ENCODE measurements at regions not wholly inside any gene's neighbourhood (a gene's known extent, or its start where the extent isn't known, plus 50 kb on each side); places are given as distances from the start of the nearest gene placed in this dataset.

DNA sequence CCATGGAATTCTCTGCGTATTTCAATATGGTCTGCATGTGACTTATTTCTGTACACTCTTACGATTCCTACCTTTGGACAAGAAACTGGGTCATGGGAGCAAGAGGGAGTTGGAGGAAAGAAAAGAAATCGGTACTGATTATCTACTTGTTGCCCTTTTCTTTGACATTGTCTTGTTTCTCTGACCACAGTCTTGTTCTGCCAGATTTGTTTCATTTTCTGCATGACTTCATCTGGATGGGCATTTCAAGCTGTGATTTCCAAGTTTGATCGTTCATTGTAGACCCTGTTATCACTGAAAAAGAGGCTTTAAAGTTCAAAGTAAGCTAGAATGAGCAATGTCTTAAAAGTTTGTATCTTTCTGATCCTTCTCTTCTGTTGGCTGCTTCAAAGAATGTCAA, 2186.3 kb upstream of the CELF4 start:
- no peak for DNase-seq

DNA sequence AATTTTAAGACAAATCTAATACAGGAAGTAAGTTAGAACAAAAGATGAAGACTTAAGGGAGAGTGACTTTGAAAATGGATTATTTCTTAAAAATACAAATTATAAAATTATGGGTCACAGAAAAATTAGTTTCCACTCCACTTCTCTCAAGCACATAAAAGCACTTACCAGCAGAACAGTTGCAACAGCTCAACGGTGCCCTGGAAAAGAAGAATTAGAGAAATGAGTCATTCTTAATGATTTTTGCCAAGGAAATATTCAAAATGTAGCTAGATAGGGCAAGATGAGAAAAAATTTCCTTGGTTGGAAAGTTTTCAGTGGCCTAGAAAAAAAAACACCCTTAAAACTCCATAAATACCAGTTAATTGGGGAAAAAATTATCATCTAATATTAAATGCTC, 2185.6 kb upstream of the CELF4 start:
- DNase-seq, result no peak

DNA sequence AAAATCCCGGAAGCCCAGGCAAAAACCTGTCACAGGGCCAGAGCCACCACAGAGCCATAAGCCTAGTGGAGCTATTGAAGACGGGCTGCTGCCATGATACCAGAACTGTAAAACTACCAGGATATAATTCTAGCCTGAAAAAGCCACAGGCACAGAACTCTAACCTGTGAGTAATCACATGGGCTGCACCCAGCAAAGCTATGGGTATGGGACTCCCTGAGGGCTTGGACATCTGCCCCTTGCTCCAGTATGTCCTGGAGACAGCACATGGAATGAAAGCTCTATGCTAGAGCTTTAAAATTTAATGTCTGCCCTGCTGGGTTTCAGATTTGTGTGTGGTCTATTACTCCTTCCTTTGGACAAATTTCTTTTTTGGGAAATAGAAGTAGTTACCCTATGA, 2183.6 kb upstream of the CELF4 start:
- DNase-seq, result no peak

DNA sequence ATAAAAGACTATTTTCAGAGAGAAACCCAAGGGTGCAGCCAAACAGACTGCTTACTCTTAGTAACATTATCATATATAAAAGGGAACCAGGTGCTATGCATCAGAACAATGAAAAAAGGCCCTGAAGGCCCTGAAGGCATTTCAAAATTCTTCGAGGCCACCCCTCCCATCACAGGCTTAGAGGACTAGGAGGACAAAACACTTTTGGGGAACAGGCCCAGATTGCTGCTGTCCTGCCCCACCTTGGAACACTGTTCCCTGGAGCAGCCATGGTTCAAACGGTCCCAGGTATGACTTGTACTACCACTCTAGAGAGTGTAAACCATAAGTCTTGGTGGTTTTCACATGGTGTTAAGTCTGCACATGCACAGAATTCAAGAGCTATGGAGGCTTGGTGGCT, 2183.1 kb upstream of the CELF4 start:
- no peak for DNase-seq

DNA sequence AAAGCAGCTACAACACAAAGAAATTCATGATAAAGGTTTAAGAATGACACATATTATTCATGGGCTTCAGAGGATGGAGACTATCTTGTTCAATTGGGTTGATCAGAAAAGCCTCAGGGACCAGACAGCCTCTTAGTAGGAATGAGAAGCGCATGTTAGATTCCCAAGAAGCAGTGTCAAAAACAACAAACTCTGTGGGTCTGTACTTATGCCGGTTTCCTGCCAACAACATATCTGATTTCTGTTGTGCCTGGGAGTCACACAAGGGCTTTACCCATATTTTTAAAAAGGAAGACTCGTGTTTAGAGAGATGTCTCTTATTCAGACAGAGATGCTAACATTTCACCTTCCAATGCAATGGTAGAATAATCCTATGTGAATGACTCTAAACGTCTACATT, 2180.6 kb upstream of the CELF4 start:
- DNase-seq, result no peak

DNA sequence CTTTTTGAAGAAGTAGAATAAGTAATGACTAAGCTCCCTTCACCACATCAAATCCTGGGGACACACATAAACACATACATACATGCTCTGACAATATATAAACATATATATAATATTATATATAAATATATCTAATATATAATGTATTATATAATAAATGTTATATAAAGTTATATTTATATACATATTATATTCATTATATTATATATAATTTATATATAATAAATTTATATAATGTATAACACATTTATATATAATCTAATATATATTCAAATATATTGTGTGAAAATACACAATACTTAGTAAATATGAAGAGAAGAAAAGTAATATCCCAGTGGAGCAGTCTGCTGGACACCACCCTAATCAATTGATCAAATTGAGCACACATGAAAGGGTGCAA, 2177.9 kb upstream of the CELF4 start:
- DNase-seq, result no peak

DNA sequence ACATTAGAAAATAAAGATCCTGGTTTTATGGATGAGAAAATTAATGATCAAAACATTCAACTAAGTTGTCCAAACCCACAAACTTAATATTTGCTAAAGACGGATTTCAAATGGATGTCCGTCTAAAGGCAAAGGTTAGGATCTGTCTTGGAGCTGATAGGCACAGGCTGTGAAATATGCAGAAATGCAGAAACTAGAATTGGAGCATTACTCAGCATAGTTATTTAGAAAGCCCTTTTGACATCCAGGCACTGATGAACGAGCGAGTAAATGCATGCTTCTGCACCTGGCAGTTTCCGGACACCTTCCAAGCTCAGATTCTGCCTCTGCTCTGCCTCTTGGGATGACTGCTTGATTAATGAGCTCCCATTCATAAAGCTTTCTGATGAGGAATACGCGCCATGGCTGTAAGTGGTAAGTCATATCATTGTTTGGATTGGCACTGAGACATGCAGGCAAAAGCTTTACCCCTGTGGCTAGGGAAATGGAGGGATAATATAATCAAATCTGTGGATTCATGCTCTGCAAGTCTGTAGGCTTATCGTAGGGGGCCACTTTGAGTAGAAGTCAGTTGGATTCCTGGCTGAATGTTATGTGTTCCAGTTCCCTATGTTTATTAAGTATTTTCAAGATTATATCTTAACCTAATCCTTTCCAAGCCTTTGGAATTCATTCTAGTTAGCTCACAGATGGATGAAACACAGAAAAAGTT, 2176.3 kb upstream of the CELF4 start:
- DNase-seq, result peak; percentile 92

DNA sequence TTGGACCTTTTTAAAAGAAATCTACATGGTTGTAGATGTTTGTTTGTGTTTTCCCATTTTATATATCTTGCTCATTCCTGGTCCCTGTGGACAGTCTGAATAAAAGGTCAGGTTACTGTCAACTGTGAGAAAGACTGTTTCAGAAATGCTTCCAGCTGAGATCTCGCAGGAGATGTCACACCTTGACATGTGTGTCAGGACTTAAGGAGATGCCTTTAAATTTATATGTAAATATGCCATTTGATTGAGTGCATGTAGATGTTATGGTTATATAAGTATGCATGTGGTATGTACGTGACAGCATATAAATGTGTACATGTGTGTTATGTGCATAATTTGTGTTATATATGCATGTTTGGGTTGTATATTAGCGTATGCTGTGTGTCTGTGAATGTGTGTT, 2172.3 kb upstream of the CELF4 start:
- DNase-seq, result no peak

DNA sequence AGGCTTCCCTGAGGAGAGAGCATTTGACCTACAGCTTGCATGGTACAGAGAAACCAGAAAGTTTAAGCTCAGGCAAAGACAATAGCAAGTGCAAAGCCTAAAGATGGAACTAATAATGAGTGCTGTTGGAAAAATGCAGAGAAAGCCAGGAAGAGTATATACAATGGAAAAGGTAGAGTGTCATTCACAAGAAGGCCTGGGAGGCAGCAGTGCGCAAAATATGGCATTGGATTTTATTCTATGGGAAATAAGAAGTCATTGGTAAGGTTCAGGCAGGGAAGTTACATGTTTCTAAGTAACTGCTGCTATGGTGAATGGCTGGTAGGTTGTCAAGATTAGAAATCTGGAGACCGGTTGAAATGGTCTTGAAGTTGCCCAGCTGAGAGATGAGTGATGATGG, 2167.3 kb upstream of the CELF4 start:
- DNase-seq, result no peak

DNA sequence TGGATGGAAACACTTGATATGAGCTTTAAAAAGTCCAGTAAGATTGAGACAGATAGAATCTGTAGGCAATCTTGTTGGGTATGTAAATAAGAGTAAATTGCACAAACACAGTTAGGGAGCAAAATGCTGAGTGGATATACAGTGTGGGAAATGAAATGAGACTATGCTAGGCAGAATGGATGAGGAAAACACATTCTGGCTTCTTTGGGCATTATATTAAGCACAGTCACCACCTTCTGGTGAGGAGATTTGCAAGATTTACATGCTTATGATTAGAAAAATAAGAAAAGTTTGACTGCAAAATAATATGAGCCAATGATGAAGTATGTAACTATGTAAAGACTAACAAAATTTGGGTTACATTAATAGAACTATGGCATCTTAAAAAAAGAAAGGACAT, 2165.0 kb upstream of the CELF4 start:
- no peak for DNase-seq

DNA sequence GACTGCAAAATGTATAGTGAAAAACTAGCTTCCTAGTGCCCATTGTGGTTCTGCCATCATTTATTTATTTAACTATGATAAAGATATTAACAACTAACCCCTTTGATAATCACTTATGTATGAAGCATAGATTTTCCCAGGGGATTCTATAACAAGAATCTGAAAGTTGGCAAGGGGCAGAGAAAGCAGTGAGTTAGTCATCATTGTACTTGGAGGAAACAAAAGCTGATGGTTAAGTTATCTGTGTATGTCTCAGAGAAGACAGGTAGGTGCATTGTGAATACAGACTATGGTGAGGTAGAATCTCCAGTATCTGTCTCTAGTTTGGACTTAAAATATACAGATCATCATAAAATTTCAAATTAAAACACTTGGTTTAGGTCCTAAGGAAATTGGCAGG, 2159.1 kb upstream of the CELF4 start:
- no peak for DNase-seq

DNA sequence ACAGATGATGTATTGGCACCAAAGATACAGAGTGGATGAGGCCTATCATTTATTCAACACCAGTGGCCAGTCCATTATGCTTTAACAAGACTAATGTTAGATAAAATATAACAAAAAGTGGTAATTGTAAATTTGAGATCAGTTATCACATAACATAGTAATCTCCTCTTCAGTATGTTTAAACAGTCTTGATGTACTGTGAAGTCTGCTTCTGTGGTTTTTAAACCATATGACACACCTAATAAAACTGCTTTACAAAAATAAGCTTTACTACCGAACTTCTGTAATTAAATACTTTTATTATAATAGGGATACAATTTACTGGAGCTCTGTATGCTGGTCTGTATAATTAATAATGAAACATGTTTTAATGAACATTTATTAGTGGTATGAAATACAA, 2156.1 kb upstream of the CELF4 start:
- no peak for DNase-seq

DNA sequence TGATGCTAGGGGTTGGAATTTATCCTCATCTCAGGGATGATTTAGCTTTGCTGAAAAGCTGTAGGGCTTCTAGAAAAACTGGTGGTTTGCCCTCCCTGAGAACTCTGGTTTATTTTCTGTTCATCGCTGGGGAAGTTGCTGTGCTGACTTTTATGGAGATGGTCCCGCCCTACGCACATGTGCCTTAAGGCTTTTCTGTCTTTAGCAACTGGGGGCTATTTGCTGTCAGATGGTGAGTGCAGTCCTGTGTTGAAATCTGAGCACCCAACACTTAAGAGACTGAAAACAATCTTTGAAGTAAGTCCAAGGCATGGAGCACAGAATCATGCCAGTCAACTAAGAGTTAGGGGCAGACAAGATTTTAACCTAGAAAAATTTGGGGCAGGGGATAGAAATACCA, 2148.4 kb upstream of the CELF4 start:
- DNase-seq, result no peak

DNA sequence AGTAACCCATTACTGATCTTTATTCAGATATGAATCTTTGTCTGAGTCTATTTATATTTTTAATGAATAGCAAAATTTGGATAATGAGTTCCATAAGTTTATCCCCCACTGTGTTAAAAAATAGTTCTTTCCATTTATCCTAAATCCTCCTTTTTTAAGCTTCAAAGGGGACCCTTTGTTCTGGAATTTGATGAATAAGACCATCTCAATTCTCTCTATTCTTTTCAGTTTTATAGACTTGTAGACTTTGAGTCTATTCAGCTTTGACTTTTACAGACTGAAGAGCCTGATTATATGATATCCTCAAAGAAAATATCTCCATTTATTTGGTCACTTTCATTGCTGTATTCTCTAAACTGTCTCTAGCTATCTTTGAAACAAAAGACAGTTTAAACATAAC, 2146.1 kb upstream of the CELF4 start:
- no peak for DNase-seq

DNA sequence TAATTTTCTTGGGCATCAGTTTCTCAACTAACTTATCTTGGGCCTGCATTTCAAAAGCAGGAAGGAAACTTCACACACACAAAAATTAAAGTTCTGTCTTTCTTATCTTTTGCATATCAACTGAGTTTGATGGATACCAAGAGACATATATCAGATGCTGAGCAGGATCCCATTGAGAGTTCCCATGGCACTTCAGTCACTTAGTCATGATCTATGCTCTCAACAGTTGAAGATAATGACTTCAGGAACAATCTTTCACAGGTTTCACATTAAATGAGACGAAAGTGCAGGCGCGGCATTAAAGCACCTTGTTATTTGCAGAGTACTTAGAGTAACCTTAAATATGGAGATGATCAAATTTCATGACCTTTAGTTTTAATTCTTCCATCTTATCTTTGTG, 2139.8 kb upstream of the CELF4 start:
- DNase-seq, result no peak

DNA sequence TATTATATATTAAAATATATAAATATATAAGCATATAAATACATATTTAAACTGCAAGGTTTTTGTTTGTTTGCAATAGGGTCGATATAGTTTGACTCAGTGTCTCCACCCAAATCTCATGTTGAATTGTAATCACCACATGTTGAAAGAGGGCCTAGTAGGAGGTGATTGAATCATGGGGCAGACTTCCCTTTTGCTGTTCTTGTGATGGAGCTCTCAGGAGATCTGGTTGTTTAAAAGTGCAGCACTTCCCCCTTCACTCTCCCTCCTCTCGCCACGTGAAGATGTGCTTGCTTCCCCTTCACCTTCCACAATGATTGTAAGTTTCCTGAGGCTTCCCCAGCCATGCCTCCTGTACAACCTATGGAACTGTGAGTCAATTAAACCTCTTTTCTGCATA, 2137.3 kb upstream of the CELF4 start:
- no peak for DNase-seq

DNA sequence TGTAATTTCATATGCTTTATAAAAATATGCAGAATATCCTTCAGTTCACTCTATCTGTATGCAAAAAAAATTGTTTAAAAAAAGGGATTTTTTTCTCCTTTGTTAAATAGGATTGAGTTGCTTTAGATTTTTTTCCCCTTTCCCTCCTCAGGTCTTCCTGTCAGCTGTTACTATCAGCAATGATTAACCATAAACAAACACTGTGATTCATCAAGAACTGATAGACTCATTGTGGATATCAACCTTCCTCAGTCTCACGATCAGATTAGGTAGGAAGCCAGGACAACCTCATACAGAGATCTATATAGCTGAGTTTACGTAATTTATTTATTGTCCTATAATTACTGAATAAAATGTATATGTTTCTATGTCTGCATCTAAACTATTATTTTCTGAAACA, 2136.2 kb upstream of the CELF4 start:
- DNase-seq, result no peak

DNA sequence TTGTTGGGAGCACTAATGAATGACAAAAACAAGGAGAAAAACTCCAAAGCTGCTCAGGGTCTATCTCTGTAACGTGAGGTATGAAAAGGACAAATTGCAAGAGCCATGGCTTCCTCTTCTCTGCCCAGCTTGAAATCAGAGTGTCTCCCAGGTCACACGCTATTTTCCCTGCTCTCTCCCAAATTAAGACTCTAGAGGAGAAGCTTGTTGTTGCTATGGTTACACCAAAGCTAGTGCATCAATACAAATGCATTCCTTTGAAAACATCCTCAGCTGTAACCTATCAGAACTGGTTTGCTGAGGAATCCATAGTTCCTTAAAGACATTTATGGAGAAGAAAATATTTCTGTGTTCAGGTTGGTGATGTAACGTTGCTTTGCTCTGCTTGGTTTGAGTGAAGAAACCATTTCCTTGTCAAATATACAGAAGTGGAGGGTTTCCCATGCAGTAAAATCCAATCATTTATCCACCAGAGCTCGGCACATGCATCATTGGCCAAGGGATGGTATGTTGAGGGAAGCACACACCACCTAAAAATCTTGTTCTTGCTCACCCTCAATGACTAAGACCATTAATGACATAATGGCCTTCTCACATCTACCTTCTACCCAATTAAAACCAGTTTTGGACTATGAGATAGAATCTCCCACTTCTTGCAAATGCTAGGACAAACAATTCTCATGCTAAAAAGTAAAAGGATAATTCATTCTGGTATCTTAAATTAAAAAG, 2135.6 kb upstream of the CELF4 start:
- no peak for DNase-seq

DNA sequence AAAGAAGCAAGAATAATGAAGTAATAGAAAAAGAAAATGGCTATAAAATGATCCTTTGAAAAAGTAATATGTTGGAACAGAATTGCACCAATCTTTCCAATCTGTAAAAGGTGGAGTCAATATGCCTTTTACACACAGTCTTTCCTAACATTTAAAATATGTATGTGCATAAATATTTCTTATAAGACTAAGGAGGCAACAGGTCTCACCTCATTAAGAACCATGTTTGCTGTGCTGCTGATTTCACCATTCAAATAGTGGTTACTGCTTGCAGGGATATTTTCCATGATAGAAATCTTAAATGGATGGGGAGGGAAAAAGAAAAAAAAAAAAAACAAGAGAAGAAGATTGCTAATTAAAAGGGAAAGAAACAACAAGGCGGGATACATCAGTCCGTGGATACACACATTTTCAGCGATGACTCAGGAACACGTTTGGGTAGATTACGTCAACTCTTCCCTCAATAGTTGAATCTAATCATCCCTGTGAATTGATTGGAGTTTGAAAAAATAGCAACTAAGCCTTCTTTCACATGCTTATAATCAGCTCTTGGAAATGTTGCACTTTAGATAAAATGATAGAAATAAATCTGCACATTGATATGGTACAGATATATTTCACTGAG, 2133.9 kb upstream of the CELF4 start:
- DNase-seq, result no peak

DNA sequence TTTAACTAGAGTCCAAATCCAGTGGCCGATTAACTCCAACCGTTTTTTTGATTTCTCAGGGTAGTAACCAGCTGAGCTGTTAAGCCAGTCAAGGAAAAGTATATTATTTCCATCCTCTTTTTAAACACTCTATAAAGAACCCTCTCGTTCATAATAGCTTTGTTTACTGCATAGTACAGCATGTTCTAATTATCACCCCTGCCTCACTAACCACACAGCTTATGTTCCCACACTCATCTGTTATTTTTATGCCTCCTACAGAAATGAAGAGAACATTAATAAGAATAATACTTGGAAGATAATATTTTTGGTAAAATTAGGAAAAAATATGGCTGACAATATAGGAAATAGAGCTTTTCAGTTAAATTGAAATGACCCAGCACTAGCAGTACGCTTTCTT, 2132.8 kb upstream of the CELF4 start:
- no peak for DNase-seq

DNA sequence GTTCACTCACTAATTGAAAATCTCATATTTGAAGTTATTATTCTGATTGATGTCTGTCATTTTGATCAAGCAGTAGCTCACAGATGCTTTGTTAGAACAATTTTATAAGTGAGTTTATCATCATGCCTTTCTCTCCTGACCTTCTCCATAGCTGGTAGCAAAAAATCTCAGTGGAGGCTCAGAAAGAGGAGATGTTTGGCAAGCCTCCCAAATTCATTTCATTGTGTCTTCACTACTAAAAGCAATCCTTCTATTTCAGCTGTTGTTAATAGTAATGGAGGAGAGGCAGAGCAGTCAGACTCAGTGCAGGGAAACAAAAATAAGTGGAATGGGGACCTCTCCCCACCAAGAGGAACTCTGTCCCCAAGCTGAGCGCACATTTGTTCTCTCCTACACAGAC, 2127.8 kb upstream of the CELF4 start:
- DNase-seq, result no peak

DNA sequence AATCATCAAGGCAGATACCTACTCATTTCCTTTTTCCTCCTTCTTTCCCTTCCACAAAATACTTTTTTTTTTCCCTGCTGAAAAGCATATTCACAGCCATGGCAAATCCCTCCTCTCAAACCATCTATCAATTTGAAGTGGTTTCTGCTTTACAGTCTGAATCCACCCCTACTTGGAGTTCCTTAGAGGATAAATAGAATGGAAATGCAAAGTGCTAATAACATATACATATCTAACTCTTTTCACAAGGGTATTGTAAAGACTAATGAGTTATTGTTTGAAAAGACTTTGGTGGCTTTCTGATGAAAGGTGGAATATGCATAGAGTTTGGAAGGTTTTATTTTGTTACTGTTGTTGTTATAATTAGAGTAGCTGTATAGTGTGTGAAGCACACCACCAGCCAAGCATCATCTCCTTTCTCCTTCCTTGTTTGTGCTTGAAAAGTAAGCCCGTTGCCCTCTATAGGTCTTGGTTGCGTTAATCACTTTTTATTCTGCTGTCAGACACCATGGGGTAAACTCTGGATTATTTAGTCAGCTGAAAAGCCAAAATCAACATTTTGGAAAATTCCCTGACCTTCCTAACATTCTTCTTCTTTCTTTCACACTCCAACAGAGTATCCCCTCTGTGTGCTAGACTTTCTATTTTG, 2126.9 kb upstream of the CELF4 start:
- DNase-seq, result no peak

DNA sequence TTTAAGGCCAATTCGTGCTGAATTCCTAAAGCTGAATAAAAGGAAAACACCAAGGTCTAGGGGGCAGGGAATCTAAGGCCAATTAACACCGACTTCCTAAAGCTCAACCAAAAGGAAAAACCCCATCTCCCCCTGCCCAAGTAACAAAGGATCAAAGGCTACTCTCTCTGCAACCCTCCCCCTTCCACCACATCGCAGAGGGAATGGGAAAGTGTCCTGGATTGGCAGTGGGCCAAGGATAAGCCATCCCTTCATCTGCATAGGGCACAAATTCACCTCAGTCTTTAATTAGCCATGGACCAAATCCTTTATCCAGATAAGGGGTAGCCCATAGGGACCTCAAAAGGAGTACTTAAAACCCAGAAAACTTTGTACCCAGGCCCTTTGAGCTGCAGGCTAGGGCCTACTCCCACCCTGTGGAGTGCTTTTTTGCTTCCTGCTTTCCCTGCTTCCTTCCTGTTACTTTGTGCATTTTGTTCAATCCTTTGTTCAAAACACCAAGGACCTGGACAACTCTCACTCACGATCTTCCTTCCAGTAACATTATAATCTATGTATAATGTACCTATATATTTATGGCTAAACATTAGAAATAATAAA, 2119.8 kb upstream of the CELF4 start:
- DNase-seq, result no peak

DNA sequence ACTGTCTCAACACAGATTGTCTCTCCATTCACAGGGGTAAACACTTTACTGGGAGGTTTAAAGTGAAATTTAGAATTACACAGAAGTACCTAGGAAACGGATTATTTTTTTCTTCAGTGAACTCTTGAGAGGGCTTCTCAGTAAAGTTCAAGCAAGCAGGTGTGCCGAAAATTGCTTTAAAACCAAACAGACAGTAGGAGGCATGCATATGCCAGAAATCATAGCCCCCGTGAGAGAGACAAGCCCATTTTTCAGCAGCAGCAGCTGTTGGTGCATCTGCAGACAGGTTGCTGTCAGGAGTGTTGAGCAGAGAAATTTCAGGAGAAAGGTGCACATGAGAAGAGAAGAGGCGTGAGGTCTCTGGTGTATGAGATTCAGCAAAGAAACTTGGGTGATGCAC, 2115.5 kb upstream of the CELF4 start:
- no peak for DNase-seq

Data from NCI-H2081 treated with DMSO at 0.1 percent for 48 hours (cell line).